Smooth muscle cell (in vitro differentiated cells): ENCODE measurements at regions not wholly inside any gene's neighbourhood (a gene's known extent, or its start where the extent isn't known, plus 50 kb on each side); places are given as distances from the start of the nearest gene placed in this dataset.

Experiments used
- DNase-seq: peaks from one replicate; lab custom pipeline; 2025; ENCODE audit not compliant: unreplicated experiment; lab: John Stamatoyannopoulos, UW
- H2AFZ ChIP-seq: fragments of 200-600 bp; sonication (generic); 2 replicates; pipeline ENCODE4 v1.6.0; 2016; ENCODE audit warnings: antibody characterized with exemption, low read depth, mild to moderate bottlenecking
- H3F3A ChIP-seq: fragments of 200-600 bp; sonication (generic); 2 replicates; pipeline ENCODE4 v1.6.0; 2017; ENCODE audit warnings: antibody characterized with exemption, low read depth
- H3K27ac ChIP-seq: fragments of 200-600 bp; sonication (generic); 2 replicates; pipeline ENCODE4 v1.5.1; 2016; ENCODE audit warnings: low read depth, mild to moderate bottlenecking
- H3K27me3 ChIP-seq: fragments of 200-600 bp; sonication (generic); 2 replicates; pipeline ENCODE4 v1.6.1; 2016; ENCODE audit warnings: low read depth, mild to moderate bottlenecking
- H3K36me3 ChIP-seq: fragments of 200-600 bp; sonication (generic); 2 replicates; pipeline ENCODE4 v1.5.1; 2016; ENCODE audit warnings: low read depth
- H3K4me1 ChIP-seq: fragments of 200-600 bp; sonication (generic); 2 replicates; pipeline ENCODE4 v1.5.1; 2016; ENCODE audit warnings: low read depth
- H3K4me2 ChIP-seq: fragments of 200-600 bp; sonication (generic); 2 replicates; pipeline ENCODE4 v1.6.0; 2016; ENCODE audit warnings: mild to moderate bottlenecking
- H3K4me3 ChIP-seq: fragments of 200-600 bp; sonication (generic); 2 replicates; pipeline ENCODE4 v1.5.1; 2016; ENCODE audit warnings: mild to moderate bottlenecking
- H3K79me2 ChIP-seq: fragments of 200-600 bp; sonication (generic); 2 replicates; pipeline ENCODE4 v1.6.0; 2016; ENCODE audit warnings: low read depth, mild to moderate bottlenecking
- H3K9ac ChIP-seq: fragments of 200-600 bp; sonication (generic); 2 replicates; pipeline ENCODE4 v1.6.0; 2016; ENCODE audit warnings: low read depth
- H3K9me3 ChIP-seq: fragments of 200-600 bp; sonication (generic); replicated peaks from 2 replicates; pipeline ENCODE4 v1.5.1; 2016; ENCODE audit warnings: low read depth
- H4K20me1 ChIP-seq: fragments of 200-600 bp; sonication (generic); 2 replicates; pipeline ENCODE4 v1.6.0; 2016; ENCODE audit warnings: low read depth
- WGBS: methylation state at CpG from one replicate; pipeline ENCODE4 v1.1.7; 2016; ENCODE audit warnings: low lambda C conversion rate; 5-methylcytosine and 5-hydroxymethylcytosine counted together
- TF ChIP-seq, protein P1 (sequence below): fragments of 200-600 bp; sonication (generic); IDR thresholded peaks from 2 replicates; pipeline ENCODE4 v1.5.1; 2017; ENCODE audit warnings: borderline replicate concordance, mild to moderate bottlenecking, antibody characterized with exemption; ENCODE audit not compliant: insufficient read depth, poor library complexity, severe bottlenecking

DNA sequence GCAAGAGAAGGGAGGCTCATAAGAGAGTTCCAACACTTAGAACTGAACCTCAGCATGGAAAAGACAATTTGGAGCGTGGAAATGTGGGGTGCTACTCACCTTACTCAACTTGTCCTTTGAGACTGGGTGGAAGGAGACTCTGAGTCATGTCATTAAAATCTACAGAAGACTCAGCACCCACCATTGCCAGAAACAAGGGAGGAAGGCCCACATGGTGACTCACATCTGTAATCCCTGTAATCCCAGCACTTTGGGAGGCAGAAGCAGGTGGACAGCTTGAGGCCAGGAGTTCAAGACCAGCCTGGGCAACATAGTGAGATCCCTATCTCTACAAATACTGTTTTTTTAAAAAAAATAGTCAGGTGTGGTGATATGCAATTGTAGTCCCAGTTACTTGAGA lies 161.9 kb upstream of the UBE3A start:
- Histone ChIP-seq H3F3A (peaks cover 5% of the 10 kb centered on the region), H3K36me3 (no peaks in the 10 kb centered on the region), H3K9ac (no peak overlapping the region), H3K9me3 (no peaks in the 10 kb centered on the region), H3K4me1 (no peaks in the 10 kb centered on the region), H3K27ac (no peak overlapping the region), H3K4me2 (no peak overlapping the region), H3K27me3 (no peaks in the 10 kb centered on the region), H2AFZ (no peak overlapping the region), H4K20me1 (no peaks in the 10 kb centered on the region), H3K79me2 (no peaks in the 10 kb centered on the region), H3K4me3 (no peak overlapping the region)
- WGBS = 89% methylated on average over 1 of the region's 1 CpG
- TF ChIP-seq, protein P1, sequence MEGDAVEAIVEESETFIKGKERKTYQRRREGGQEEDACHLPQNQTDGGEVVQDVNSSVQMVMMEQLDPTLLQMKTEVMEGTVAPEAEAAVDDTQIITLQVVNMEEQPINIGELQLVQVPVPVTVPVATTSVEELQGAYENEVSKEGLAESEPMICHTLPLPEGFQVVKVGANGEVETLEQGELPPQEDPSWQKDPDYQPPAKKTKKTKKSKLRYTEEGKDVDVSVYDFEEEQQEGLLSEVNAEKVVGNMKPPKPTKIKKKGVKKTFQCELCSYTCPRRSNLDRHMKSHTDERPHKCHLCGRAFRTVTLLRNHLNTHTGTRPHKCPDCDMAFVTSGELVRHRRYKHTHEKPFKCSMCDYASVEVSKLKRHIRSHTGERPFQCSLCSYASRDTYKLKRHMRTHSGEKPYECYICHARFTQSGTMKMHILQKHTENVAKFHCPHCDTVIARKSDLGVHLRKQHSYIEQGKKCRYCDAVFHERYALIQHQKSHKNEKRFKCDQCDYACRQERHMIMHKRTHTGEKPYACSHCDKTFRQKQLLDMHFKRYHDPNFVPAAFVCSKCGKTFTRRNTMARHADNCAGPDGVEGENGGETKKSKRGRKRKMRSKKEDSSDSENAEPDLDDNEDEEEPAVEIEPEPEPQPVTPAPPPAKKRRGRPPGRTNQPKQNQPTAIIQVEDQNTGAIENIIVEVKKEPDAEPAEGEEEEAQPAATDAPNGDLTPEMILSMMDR = no peak
- no peak for DNase-seq

DNA sequence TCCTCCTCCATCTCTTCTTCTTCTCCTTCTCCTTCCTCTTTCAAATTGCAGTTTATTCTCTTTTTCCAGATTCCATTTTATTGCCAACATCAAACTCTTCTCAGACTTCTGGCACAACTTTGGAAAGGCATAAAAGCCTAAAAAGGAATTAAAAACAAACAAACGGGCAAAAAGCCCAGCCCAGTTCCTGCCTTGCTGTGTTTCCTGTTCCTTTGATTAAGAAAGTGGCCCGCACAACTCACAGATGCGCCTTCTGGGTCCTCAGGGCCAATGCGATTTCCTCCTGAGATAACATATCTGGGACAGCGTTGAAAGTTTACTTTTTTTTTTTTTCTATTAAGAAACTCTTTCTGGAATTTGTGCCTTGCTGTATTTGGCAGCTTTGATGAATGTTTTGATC lies 158.7 kb upstream of the UBE3A start:
- Histone ChIP-seq H3K4me1 (no peaks in the 10 kb centered on the region), H3K79me2 (no peaks in the 10 kb centered on the region), H3K4me2 (peak overlapping the region; percentile 62), H3K27me3 (no peaks in the 10 kb centered on the region), H3K36me3 (no peaks in the 10 kb centered on the region), H3K27ac (peak overlapping the region; percentile 56), H4K20me1 (no peaks in the 10 kb centered on the region), H2AFZ (peak overlapping the region; percentile 83), H3K9me3 (no peaks in the 10 kb centered on the region), H3K9ac (no peak overlapping the region), H3F3A (peaks cover 5% of the 10 kb centered on the region), H3K4me3 (no peak overlapping the region)
- WGBS = 84% methylated on average over 5 of the region's 5 CpGs
- DNase-seq = no peak
- TF ChIP-seq, protein P1 = no peak

DNA sequence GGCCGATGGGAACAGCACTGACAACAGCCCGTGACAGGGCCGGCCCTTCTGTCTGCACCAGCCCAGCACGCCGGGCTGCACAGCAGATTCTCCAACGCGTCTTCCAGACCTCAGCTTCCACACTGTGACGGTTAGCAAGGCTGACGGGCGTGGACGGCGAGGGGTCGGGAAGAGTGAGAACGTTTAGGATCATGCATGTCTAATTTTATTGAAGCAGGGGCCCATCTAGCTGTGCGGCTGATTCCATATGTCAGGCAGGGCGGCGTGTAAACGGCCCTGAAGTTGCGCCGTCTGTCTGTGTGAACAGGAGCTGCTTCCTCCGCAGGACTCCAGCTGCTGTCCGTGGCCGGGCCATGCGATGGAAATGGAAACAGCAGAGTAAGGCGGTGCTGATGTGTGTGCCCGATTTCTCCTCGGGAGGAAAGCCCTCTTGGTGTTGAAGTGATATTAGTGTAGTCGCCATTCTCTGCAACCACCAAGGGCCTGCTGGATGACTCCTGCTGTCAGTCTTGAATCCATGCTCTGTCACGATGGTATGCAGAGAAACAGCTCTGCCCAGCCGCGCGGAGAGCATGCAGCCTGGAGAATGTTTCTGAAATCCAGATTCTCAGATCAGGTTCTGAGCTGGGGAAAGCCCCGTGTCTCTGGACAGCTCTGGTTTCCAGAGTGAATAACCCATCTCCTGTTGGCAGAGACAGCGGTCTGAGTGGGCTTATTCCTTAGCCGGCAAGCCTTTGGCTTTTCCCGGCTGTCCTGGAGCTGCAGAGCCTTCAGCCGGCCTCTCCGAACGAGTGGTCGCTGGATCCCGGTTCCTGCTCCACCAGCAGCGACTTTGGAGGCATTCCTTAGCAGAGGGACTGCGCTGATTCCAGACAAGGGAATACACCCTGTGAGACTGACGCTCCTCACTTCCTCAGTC lies 158.1 kb upstream of the UBE3A start:
- DNase-seq = no peak
- WGBS = 70% methylated on average over 44 of the region's 44 CpGs
- no peaks in the 10 kb centered on the region for H3K4me1 ChIP-seq
- H3K79me2 ChIP-seq = no peaks in the 10 kb centered on the region
- no peaks in the 10 kb centered on the region for H3K27me3 ChIP-seq
- H4K20me1 ChIP-seq = no peaks in the 10 kb centered on the region
- peak overlapping the region; percentile 83 for H2AFZ ChIP-seq
- TF ChIP-seq, protein P1 = no peak
- no peak overlapping the region for H3K4me3 ChIP-seq
- peak overlapping the region; percentile 62 for H3K4me2 ChIP-seq
- no peaks in the 10 kb centered on the region for H3K36me3 ChIP-seq
- H3K9ac ChIP-seq = no peak overlapping the region
- H3F3A ChIP-seq = peaks cover 5% of the 10 kb centered on the region
- no peaks in the 10 kb centered on the region for H3K9me3 ChIP-seq
- peak overlapping the region; percentile 56 for H3K27ac ChIP-seq
